Neural cell (in vitro differentiated cells): ENCODE measurements at regions not wholly inside any gene's neighbourhood (a gene's known extent, or its start where the extent isn't known, plus 50 kb on each side); places are given as distances from the start of the nearest gene placed in this dataset.

Experiments
- H2AFZ ChIP-seq: fragments of 200-600, 300-800 bp; sonication (generic), shearing (Covaris generic); 2 replicates; pipeline ENCODE4 v1.6.0; 2014; ENCODE audit warnings: low read depth, mild to moderate bottlenecking, antibody characterized with exemption, low read length, moderate library complexity
- H3F3A ChIP-seq: fragments of 200-600 bp; shearing (Covaris generic); 2 replicates; pipeline ENCODE4 v1.6.1; 2016; ENCODE audit warnings: mild to moderate bottlenecking, moderate library complexity, mixed read lengths, antibody characterized with exemption, low read length; ENCODE audit not compliant: insufficient read depth, poor library complexity, severe bottlenecking
- H3K27ac ChIP-seq: fragments of 200-600, 300-800 bp; sonication (generic), shearing (Covaris generic); 2 replicates; pipeline ENCODE4 v1.5.1; 2014; ENCODE audit warnings: mild to moderate bottlenecking, low read length, moderate library complexity
- H3K27me3 ChIP-seq: fragments of 300-800, 200-600 bp; sonication (generic), shearing (Covaris generic); 2 replicates; pipeline ENCODE4 v1.6.0; 2014; ENCODE audit warnings: mild to moderate bottlenecking, low read depth, low read length, moderate library complexity; ENCODE audit not compliant: insufficient read depth
- H3K36me3 ChIP-seq: fragments of 300-800, 200-600 bp; sonication (generic), shearing (Covaris generic); 2 replicates; pipeline ENCODE4 v1.5.1; 2014; ENCODE audit warnings: mild to moderate bottlenecking, antibody characterized with exemption, low read length, moderate library complexity; ENCODE audit not compliant: insufficient read depth
- H3K4me2 ChIP-seq: fragments of 300-800, 200-600 bp; sonication (generic), shearing (Covaris generic); 2 replicates; pipeline ENCODE4 v1.6.0; 2014; ENCODE audit warnings: mild to moderate bottlenecking, low read length
- H3K4me3 ChIP-seq: fragments of 300-800, 200-600 bp; sonication (generic), shearing (Covaris generic); 2 replicates; pipeline ENCODE4 v1.5.1; 2014; ENCODE audit warnings: mild to moderate bottlenecking, low read length, moderate library complexity
- H3K79me2 ChIP-seq: fragments of 200-600 bp; shearing (Covaris generic); replicated peaks from 2 replicates; pipeline ENCODE4 v1.6.0; 2014; ENCODE audit warnings: mild to moderate bottlenecking, low read length, moderate library complexity; ENCODE audit not compliant: insufficient read depth
- H3K9ac ChIP-seq: fragments of 300-800, 200-600 bp; sonication (generic), shearing (Covaris generic); 2 replicates; pipeline ENCODE4 v1.6.1; 2016; ENCODE audit warnings: mild to moderate bottlenecking, low read length, mixed read lengths
- H3K9me2 ChIP-seq: fragments of 200-600 bp; shearing (Covaris generic); 2 replicates; pipeline ENCODE4 v1.6.1; 2016; ENCODE audit warnings: mild to moderate bottlenecking, low read length, mixed read lengths; ENCODE audit not compliant: insufficient read depth
- H3K9me3 ChIP-seq: fragments of 200-600, 300-800 bp; sonication (generic), shearing (Covaris generic); 2 replicates; pipeline ENCODE4 v1.6.1; 2016; ENCODE audit warnings: mild to moderate bottlenecking, mixed run types, low read length, moderate library complexity, mixed read lengths
- H4K20me1 ChIP-seq: fragments of 200-600 bp; shearing (Covaris generic); 2 replicates; pipeline ENCODE4 v1.6.1; 2016; ENCODE audit warnings: mild to moderate bottlenecking, mixed run types; ENCODE audit not compliant: insufficient read depth
- CTCF ChIP-seq: fragments of 450-650 bp; IDR thresholded peaks from 2 replicates; pipeline ENCODE4 v1.5.1; 2014; ENCODE audit warnings: antibody characterized with exemption, mild to moderate bottlenecking, moderate library complexity; ENCODE audit not compliant: poor library complexity, severe bottlenecking
- EP300 ChIP-seq: fragments of 450-650 bp; conservative IDR thresholded peaks from 2 replicates; pipeline ENCODE4 v1.6.1; 2014; ENCODE audit warnings: antibody characterized with exemption, mild to moderate bottlenecking, moderate library complexity; ENCODE audit not compliant: poor library complexity, severe bottlenecking
- EZH2 ChIP-seq: fragments of 200-600, 300-800 bp; shearing (Covaris generic), sonication (generic); IDR thresholded peaks from 2 replicates; pipeline ENCODE4 v1.6.1; 2014; ENCODE audit warnings: antibody characterized with exemption, low read length, borderline replicate concordance, mild to moderate bottlenecking; ENCODE audit not compliant: insufficient read depth, poor library complexity, severe bottlenecking
- MXI1 ChIP-seq: fragments of 450-650 bp; conservative IDR thresholded peaks from 2 replicates; pipeline ENCODE4 v1.6.1; 2014; ENCODE audit warnings: antibody characterized with exemption, mild to moderate bottlenecking; ENCODE audit not compliant: poor library complexity, severe bottlenecking
- POLR2AphosphoS5 ChIP-seq: IDR thresholded peaks from 2 replicates; pipeline ENCODE4 v1.6.1; 2012
- RAD21 ChIP-seq: fragments of 450-650 bp; conservative IDR thresholded peaks from 2 replicates; pipeline ENCODE4 v1.6.1; 2014; ENCODE audit warnings: antibody characterized with exemption, mild to moderate bottlenecking, moderate library complexity
- REST ChIP-seq: IDR thresholded peaks from 2 replicates; pipeline ENCODE4 v1.6.1; 2012; ENCODE audit warnings: borderline replicate concordance
- SMC3 ChIP-seq: fragments of 450-650 bp; conservative IDR thresholded peaks from 2 replicates; pipeline ENCODE4 v1.6.1; 2014; ENCODE audit warnings: antibody characterized with exemption, mild to moderate bottlenecking, moderate library complexity; ENCODE audit not compliant: poor library complexity
- TAF1 ChIP-seq: IDR thresholded peaks from 2 replicates; pipeline ENCODE4 v1.6.1; 2012; ENCODE audit warnings: low read depth

- Histone ChIP-seq H3K79me2 (no peaks in the 10 kb centered on the region), H4K20me1 (no peaks in the 10 kb centered on the region), H3K27ac (no peak overlapping the region), H3K9me3 (no peaks in the 10 kb centered on the region), H3K27me3 (no peaks in the 10 kb centered on the region), H2AFZ (no peak overlapping the region), H3K9ac (no peak overlapping the region), H3F3A (no peaks in the 10 kb centered on the region), H3K4me2 (no peak overlapping the region), H3K36me3 (no peaks in the 10 kb centered on the region), H3K4me3 (no peak overlapping the region), H3K9me2 (no peaks in the 10 kb centered on the region)
- TF ChIP-seq EZH2 = no peak
- no peak for TF ChIP-seq TAF1
- no peak for TF ChIP-seq CTCF
- no peak for TF ChIP-seq SMC3
- TF ChIP-seq EP300 = no peak
- TF ChIP-seq RAD21 = no peak
- TF ChIP-seq MXI1 = no peak
- no peak for TF ChIP-seq POLR2AphosphoS5
- TF ChIP-seq REST = no peak
These were observed 84.9 kb upstream of the INHBA start for GRCh38 chr7:41787651-41788350.

GRCh38 chr7:41786944-41787343 is 84.1 kb upstream of the INHBA start:
- Histone ChIP-seq H3K36me3 (no peaks in the 10 kb centered on the region), H3K27ac (no peak overlapping the region), H3K27me3 (no peaks in the 10 kb centered on the region), H3K9me3 (no peaks in the 10 kb centered on the region), H3K4me3 (no peak overlapping the region), H2AFZ (no peak overlapping the region), H3K9me2 (no peaks in the 10 kb centered on the region), H3K9ac (no peak overlapping the region), H4K20me1 (no peaks in the 10 kb centered on the region), H3F3A (no peaks in the 10 kb centered on the region), H3K79me2 (no peaks in the 10 kb centered on the region), H3K4me2 (no peak overlapping the region)
- no peak for TF ChIP-seq SMC3
- no peak for TF ChIP-seq POLR2AphosphoS5
- no peak for TF ChIP-seq CTCF
- TF ChIP-seq EZH2 = no peak
- no peak for TF ChIP-seq REST
- no peak for TF ChIP-seq MXI1
- TF ChIP-seq RAD21 = no peak
- no peak for TF ChIP-seq TAF1
- TF ChIP-seq EP300 = no peak
